Activated CD4-positive, alpha-beta T cell treated with anti-CD3 and anti-CD28 coated beads, Interleukin-2, Interleukin-4, amounts not matched to agents 100 ng/mL and 50 ng/mL, durations not matched to agents 16 hours and 8 hours (primary cell): ENCODE measurements at regions not wholly inside any gene's neighbourhood (a gene's known extent, or its start where the extent isn't known, plus 50 kb on each side); places are given as distances from the start of the nearest gene placed in this dataset.

Source experiments
- DNase-seq: peaks from one replicate; pipeline ENCODE4 v3.0.0-alpha.2; 2020; ENCODE audit warnings: low spot score

- no peak for DNase-seq
Observed at GRCh38 chr1:114227059-114227458, 73.4 kb upstream of the SYT6 start.

GRCh38 chr1:114224196-114224907, 70.7 kb upstream of the SYT6 start:
- DNase-seq: no peak

- no peak for DNase-seq
Observed at GRCh38 chr1:114222920-114223319, 69.3 kb upstream of the SYT6 start.

GRCh38 chr1:114219172-114219868, 65.7 kb upstream of the SYT6 start:
- no peak for DNase-seq

GRCh38 chr1:114218361-114219171, 64.9 kb upstream of the SYT6 start:
- no peak for DNase-seq

- no peak for DNase-seq
Observed at GRCh38 chr1:114216431-114217173, 62.9 kb upstream of the SYT6 start.

- DNase-seq: no peak
Observed at GRCh38 chr1:114215436-114215835, 61.8 kb upstream of the SYT6 start.

- DNase-seq: no peak
Observed at GRCh38 chr1:114214016-114214415, 60.3 kb upstream of the SYT6 start.

GRCh38 chr1:114209971-114210370, 56.3 kb upstream of the SYT6 start:
- no peak for DNase-seq

- DNase-seq: no peak
Observed at GRCh38 chr1:114208714-114209113, 55.0 kb upstream of the SYT6 start.

GRCh38 chr1:114208106-114208505, 54.4 kb upstream of the SYT6 start:
- DNase-seq: no peak

GRCh38 chr1:114207635-114208034, 54.0 kb upstream of the SYT6 start:
- no peak for DNase-seq

- DNase-seq: no peak
Observed at GRCh38 chr1:114206392-114206791, 52.7 kb upstream of the SYT6 start.

- no peak for DNase-seq
Observed at GRCh38 chr1:114203595-114204128, 50.0 kb upstream of the SYT6 start.
